Endothelial cell of umbilical vein (primary cell): ENCODE measurements at regions not wholly inside any gene's neighbourhood (a gene's known extent, or its start where the extent isn't known, plus 50 kb on each side); places are given as distances from the start of the nearest gene placed in this dataset.

Experiments
- BruUV-seq: library from RNA; stranded (reverse); fragments of 400-500 nt; replicated peaks from 2 replicates; lab custom pipeline; 2021; lab: Mats Ljungman, UMichigan
- CTCF ChIA-PET: fragments of 300-600, 350-600 bp; sonication (Branson Sonifier 250); formaldehyde crosslinking; loops from one replicate; lab custom pipeline; 2021; ENCODE audit warnings: antibody characterized with exemption, inconsistent platforms; lab: Charles Lee
- POLR2A ChIA-PET: fragments of 300-600, 350-600 bp; sonication (Branson Sonifier 250); formaldehyde crosslinking; loops from one replicate; lab custom pipeline; 2021; ENCODE audit warnings: antibody characterized with exemption, inconsistent platforms; lab: Charles Lee
- DNase-seq: peaks from one replicate; pipeline ENCODE4 v3.0.0-alpha.2; 2011; ENCODE audit warnings: low read depth, low spot score
- FAIRE-seq: peaks from 2 replicates; lab custom pipeline; 2011; peaks lifted over from hg19 to GRCh38; lab: Jason Lieb, UNC
- H2AFZ ChIP-seq: 2 replicates; pipeline ENCODE4 v1.6.0; 2012; ENCODE audit warnings: low read depth, low read length, control low read depth, inconsistent platforms
- H3K27ac ChIP-seq: 2 replicates; pipeline ENCODE4 v1.5.1; 2011; ENCODE audit warnings: low read depth, mild to moderate bottlenecking, control low read depth, low read length, moderate library complexity; ENCODE audit not compliant: insufficient read depth
- H3K27me3 ChIP-seq, 2 experiments: 2 replicates each; pipeline versions ENCODE4 v1.6.0 to v1.6.1; 2011; ENCODE audit warnings: low read length in 2 of 2, mixed read lengths in 1 of 2; ENCODE audit not compliant: control insufficient read depth in 2 of 2, insufficient read depth in 2 of 2
- H3K36me3 ChIP-seq, 2 experiments: 2 replicates in 1 of 2; 3 replicates in 1 of 2; pipeline ENCODE4 v1.5.1; 2011; ENCODE audit warnings: low read length in 2 of 2, mild to moderate bottlenecking in 1 of 2, moderate library complexity in 1 of 2; ENCODE audit not compliant: control insufficient read depth in 2 of 2, insufficient read depth in 2 of 2; ENCODE audit errors: extremely low read depth in 1 of 2
- H3K4me1 ChIP-seq: 3 replicates; pipeline ENCODE4 v1.5.1; 2011; ENCODE audit warnings: mild to moderate bottlenecking, low read length; ENCODE audit not compliant: control insufficient read depth, insufficient read depth; ENCODE audit errors: extremely low read depth
- H3K4me2 ChIP-seq: 2 replicates; pipeline ENCODE4 v1.6.1; 2011; ENCODE audit warnings: low read length, control low read depth, mixed read lengths; ENCODE audit not compliant: insufficient read depth
- H3K4me3 ChIP-seq, 3 experiments: fragments of 200-600 bp in 1 of 3; sonication (generic), shearing (Covaris generic) in 1 of 3; replicated peaks in 1 of 3; 2 replicates each; pipeline ENCODE4 v1.5.1; 2011 to 2016; ENCODE audit warnings: control low read depth in 3 of 3, low read length in 3 of 3, mild to moderate bottlenecking in 2 of 3, inconsistent platforms in 1 of 3, low read depth in 1 of 3, moderate library complexity in 1 of 3; ENCODE audit not compliant: insufficient read depth in 1 of 3
- H3K79me2 ChIP-seq: 2 replicates; pipeline ENCODE4 v1.6.0; 2012; ENCODE audit warnings: low read length, inconsistent platforms; ENCODE audit not compliant: control insufficient read depth, insufficient read depth
- H3K9ac ChIP-seq: replicated peaks from 2 replicates; pipeline ENCODE3; 2011; ENCODE audit warnings: low read length, control low read depth; ENCODE audit not compliant: insufficient read depth; ENCODE audit errors: extremely low read depth
- H3K9me1 ChIP-seq: replicated peaks from 3 replicates; pipeline ENCODE4 v1.6.0; 2011; ENCODE audit warnings: mild to moderate bottlenecking, low read length; ENCODE audit not compliant: control insufficient read depth, insufficient read depth; ENCODE audit errors: extremely low read depth
- H3K9me3 ChIP-seq: replicated peaks from 2 replicates; pipeline ENCODE4 v1.5.1; 2012; ENCODE audit warnings: low read length, inconsistent platforms; ENCODE audit not compliant: control insufficient read depth, insufficient read depth
- H4K20me1 ChIP-seq: replicated peaks from 2 replicates; pipeline ENCODE3; 2011; ENCODE audit warnings: mild to moderate bottlenecking, low read length; ENCODE audit not compliant: control insufficient read depth, insufficient read depth; ENCODE audit errors: extremely low read depth
- CTCF ChIP-seq, 2 donors: IDR thresholded peaks; 1 replicate in 1 of 2; 2 replicates in 1 of 2; pipeline ENCODE4 v1.5.1; 2011; ENCODE audit warnings: low read length in 2 of 2, mild to moderate bottlenecking in 2 of 2, moderate library complexity in 2 of 2, control low read depth in 1 of 2, inconsistent platforms in 1 of 2, low read depth in 1 of 2; ENCODE audit not compliant: insufficient read depth in 1 of 2; ENCODE audit errors: extremely low read depth in 1 of 2
- FOS ChIP-seq: IDR thresholded peaks from 2 replicates; pipeline ENCODE4 v1.6.1; 2011; ENCODE audit warnings: mild to moderate bottlenecking, low read length, moderate library complexity, borderline replicate concordance; ENCODE audit not compliant: insufficient read depth
- GATA2 ChIP-seq: IDR thresholded peaks from 2 replicates; pipeline ENCODE4 v1.7.0; 2011; ENCODE audit warnings: low read depth, mild to moderate bottlenecking, moderate library complexity, mixed read lengths, low read length; ENCODE audit not compliant: insufficient read length, insufficient read depth
- JUN ChIP-seq: IDR thresholded peaks from 2 replicates; pipeline ENCODE4 v1.6.1; 2011; ENCODE audit warnings: borderline replicate concordance, low read depth; ENCODE audit not compliant: insufficient read length, insufficient read depth
- MAX ChIP-seq: IDR thresholded peaks from 2 replicates; pipeline ENCODE4 v1.6.1; 2011; ENCODE audit not compliant: insufficient read depth, insufficient read length
- POLR2A ChIP-seq: IDR thresholded peaks from 2 replicates; pipeline ENCODE4 v1.6.1; 2012; ENCODE audit warnings: low read depth, mild to moderate bottlenecking, control low read depth, low read length
- POLR2AphosphoS5 ChIP-seq: IDR thresholded peaks from 2 replicates; pipeline ENCODE4 v1.6.1; 2012; ENCODE audit warnings: low read depth, mild to moderate bottlenecking, control low read depth, low read length, moderate library complexity; ENCODE audit not compliant: insufficient read depth
- dilution Hi-C: fragments of 300-500 bp; cut with MboI; formaldehyde crosslinking; loops from one replicate; pipeline ENCODE4 v1.15.0; 2019; ENCODE audit warnings: low sequenced_read_pairs; ENCODE audit not compliant: extremely low pct_ligation_motif_present
- intact Hi-C: fragments of 100-400 bp; cut with micrococcal nuclease; formaldehyde crosslinking; loops from one replicate; pipeline ENCODE4 v1.10.0; 2022

GRCh38 chr10:21314906-21315644, 210.4 kb downstream of the SKIDA1 start:
- FAIRE-seq (peak; percentile 97), DNase-seq (peak; percentile 76)
- Histone ChIP-seq H3K9ac (no peak overlapping the region), H3K79me2 (no peaks in the 10 kb centered on the region), H2AFZ (peak overlapping the region; percentile 75), H3K9me1 (no peaks in the 10 kb centered on the region), H3K27ac (peak overlapping the region; percentile 50), H3K9me3 (no peaks in the 10 kb centered on the region), H4K20me1 (no peaks in the 10 kb centered on the region), H3K27me3 (no peaks in the 10 kb centered on the region), H3K4me2 (peak overlapping the region; percentile 17), H3K4me3 (no peak overlapping the region), H3K4me1 (peaks cover 24% of the 10 kb centered on the region), H3K36me3 (no peaks in the 10 kb centered on the region)
- BruUV-seq, result no TSS peak
- TF ChIP-seq CTCF (IDR thresholded peaks at IDR 0.05; ENCODE audit: extremely low read depth in 1 of 2, insufficient read depth in 1 of 2, low read depth in 1 of 2, low read length in 2 of 2) (no peak), FOS (peak; percentile 44), MAX (peak; percentile 9), GATA2 (no peak), JUN (peak; percentile 32), POLR2AphosphoS5 (peak; percentile 28), POLR2A (peak; percentile 58)
- dilution Hi-C loops, result no loop called here
- intact Hi-C loops, result loop anchor here (1.0 to 2.0 kb wide), 3 partner anchors 15 to 50 kb away; no protein-coding TSS in a partner anchor
- POLR2A ChIA-PET, result no interaction called here
- CTCF ChIA-PET, result interaction anchor here (0.7 to 1.9 kb wide), 4 partner anchors 9 to 55 kb away, joined by 3 to 7 read pairs (median 4); no protein-coding TSS in a partner anchor
